ENCODE measurements at regions not wholly inside any gene's neighbourhood (a gene's known extent, or its start where the extent isn't known, plus 50 kb on each side); places are given as distances from the start of the nearest gene placed in this dataset.

DNA sequence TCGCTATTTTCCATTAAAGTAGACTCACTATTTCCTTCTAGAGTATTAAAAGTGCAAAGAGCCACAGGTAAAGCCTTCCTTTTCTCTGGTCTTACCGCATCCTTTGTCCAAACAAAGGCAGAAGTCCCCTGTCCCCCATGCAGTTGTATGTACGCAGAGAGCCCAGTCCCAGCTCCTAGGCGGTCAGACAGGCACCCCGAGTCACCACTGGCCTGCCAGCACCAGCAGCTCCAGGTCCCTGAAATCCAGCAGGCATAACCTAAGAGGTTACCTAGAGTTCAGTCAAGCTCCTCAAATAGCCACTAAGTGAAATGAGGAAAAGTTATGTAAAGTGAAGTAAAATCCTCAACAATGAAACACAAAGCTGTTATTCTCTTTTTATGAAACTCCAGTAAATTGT, 60.4 kb upstream of the TWIST2 start:
- no peak for TF ChIP-seq EZH2 (IDR thresholded peaks at IDR 0.05; ENCODE audit: insufficient read depth, poor library complexity, severe bottlenecking)
- no peak for TF ChIP-seq EZH2phosphoT487 (IDR thresholded peaks at IDR 0.05; ENCODE audit: insufficient read depth, low read depth)

Measured in GM23248 (cell line).